SK-N-SH (cell line): ENCODE measurements at regions not wholly inside any gene's neighbourhood (a gene's known extent, or its start where the extent isn't known, plus 50 kb on each side); places are given as distances from the start of the nearest gene placed in this dataset.
"Not testable (repeated sequence)": the region's sequence is repeated elsewhere in the genome, so short reads cannot be mapped to it uniquely, and the experiment has no call there.

Experiments used
- CTCF ChIA-PET: fragments of 300-600, 350-600 bp; formaldehyde crosslinking; extraction: SDS; loops from one replicate; lab custom pipeline; 2021; lab: Yijun Ruan, JAX
- POLR2A ChIA-PET: fragments of 350-600 bp; sonication (Branson Sonifier 250); formaldehyde crosslinking; extraction: SDS; loops from one replicate; lab custom pipeline; 2020; ENCODE audit warnings: antibody characterized with exemption, inconsistent platforms; lab: Yijun Ruan, JAX
- DNase-seq: peaks from one replicate; pipeline ENCODE4 v3.0.0; 2012
- H2AFZ ChIP-seq: fragments of 200-600 bp; sonication (generic); 2 replicates; pipeline ENCODE4 v1.8.1; 2016; ENCODE audit warnings: antibody characterized with exemption, mild to moderate bottlenecking, low read depth
- H3F3A ChIP-seq: fragments of 200-600 bp; sonication (generic); replicated peaks from 2 replicates; pipeline ENCODE3; 2016; ENCODE audit warnings: antibody characterized with exemption, mild to moderate bottlenecking; ENCODE audit not compliant: insufficient read depth
- H3K27ac ChIP-seq, 2 experiments: fragments of 200-500 bp in 1 of 2; fragments of 200-600 bp in 1 of 2; sonication (Bioruptor generic) in 1 of 2; sonication (generic), shearing (Covaris generic) in 1 of 2; 2 replicates each; pipeline versions ENCODE4 v1.5.1 to v1.6.1; 2014 to 2016; ENCODE audit warnings: low read depth in 2 of 2, inconsistent platforms in 1 of 2, low read length in 1 of 2, mild to moderate bottlenecking in 1 of 2, mixed read lengths in 1 of 2
- H3K27me3 ChIP-seq: fragments of 200-600 bp; sonication (generic), shearing (Covaris generic); 2 replicates; pipeline ENCODE4 v1.6.1; 2016; ENCODE audit warnings: mixed run types; ENCODE audit not compliant: insufficient read depth
- H3K36me3 ChIP-seq, 2 experiments: fragments of 200-500 bp in 1 of 2; fragments of 200-600 bp in 1 of 2; sonication (Bioruptor generic) in 1 of 2; sonication (generic) in 1 of 2; replicated peaks in 1 of 2; 2 replicates each; pipeline versions ENCODE3 to v1.5.1; 2014 to 2016; ENCODE audit warnings: low read length in 1 of 2, mild to moderate bottlenecking in 1 of 2; ENCODE audit not compliant: insufficient read depth in 2 of 2, control insufficient read depth in 1 of 2
- H3K4me1 ChIP-seq, 2 experiments: fragments of 200-500 bp in 1 of 2; fragments of 200-600 bp in 1 of 2; sonication (Bioruptor generic) in 1 of 2; sonication (generic), shearing (Covaris generic) in 1 of 2; 2 replicates each; pipeline versions ENCODE4 v1.5.1 to v1.6.1; 2014 to 2016; ENCODE audit warnings: low read depth in 1 of 2, low read length in 1 of 2, mixed run types in 1 of 2; ENCODE audit not compliant: insufficient read depth in 2 of 2, control insufficient read depth in 1 of 2
- H3K4me2 ChIP-seq: fragments of 200-600 bp; sonication (generic), shearing (Covaris generic); 2 replicates; pipeline ENCODE4 v1.6.1; 2017; ENCODE audit warnings: mixed run types
- H3K4me3 ChIP-seq, 2 experiments: fragments of 200-500 bp in 1 of 2; fragments of 200-600 bp in 1 of 2; sonication (Bioruptor generic) in 1 of 2; sonication (generic), shearing (Covaris generic) in 1 of 2; 2 replicates each; pipeline versions ENCODE4 v1.5.1 to v1.8.1; 2014 to 2016; ENCODE audit warnings: low read depth in 2 of 2, inconsistent platforms in 1 of 2, low read length in 1 of 2, mild to moderate bottlenecking in 1 of 2, mixed read lengths in 1 of 2, moderate library complexity in 1 of 2
- H3K79me2 ChIP-seq: fragments of 200-600 bp; sonication (generic); 2 replicates; pipeline ENCODE4 v1.8.1; 2017; ENCODE audit warnings: mild to moderate bottlenecking; ENCODE audit not compliant: insufficient read depth
- H3K9ac ChIP-seq: fragments of 200-600 bp; sonication (generic); 2 replicates; pipeline ENCODE4 v1.6.1; 2017; ENCODE audit warnings: mixed run types
- H3K9me2 ChIP-seq: fragments of 200-600 bp; sonication (generic); 2 replicates; pipeline ENCODE4 v1.6.1; 2017; ENCODE audit warnings: mixed run types
- H3K9me3 ChIP-seq: fragments of 200-600 bp; sonication (generic); 2 replicates; pipeline ENCODE4 v1.6.1; 2017; ENCODE audit warnings: mixed run types, mild to moderate bottlenecking, moderate library complexity
- H4K20me1 ChIP-seq: fragments of 200-600 bp; sonication (generic); 2 replicates; pipeline ENCODE4 v1.6.1; 2017; ENCODE audit warnings: mild to moderate bottlenecking, mixed run types; ENCODE audit not compliant: insufficient read depth
- CHD2 ChIP-seq: fragments of 150-350 bp; IDR thresholded peaks from 2 replicates; pipeline ENCODE4 v1.6.1; 2018; ENCODE audit warnings: low read length; ENCODE audit not compliant: partially characterized antibody
- CTCF ChIP-seq: fragments of 200-600 bp; sonication (generic); IDR thresholded peaks from 2 replicates; pipeline ENCODE4 v1.6.1; 2017; ENCODE audit warnings: antibody characterized with exemption, mild to moderate bottlenecking, moderate library complexity
- GATA2 ChIP-seq: sonication (generic); formaldehyde crosslinking; IDR thresholded peaks from 2 replicates; pipeline ENCODE4 v1.5.0; 2020; ENCODE audit warnings: mild to moderate bottlenecking, missing genetic modification reagents
- PBX3 ChIP-seq: IDR thresholded peaks from 2 replicates; pipeline ENCODE4; 2012
- RXRA ChIP-seq: IDR thresholded peaks from 2 replicates; pipeline ENCODE4 v1.4.0; 2012; ENCODE audit warnings: low read depth, mild to moderate bottlenecking, borderline replicate concordance
- YY1 ChIP-seq: IDR thresholded peaks from 2 replicates; pipeline ENCODE4 v1.4.0; 2012; ENCODE audit warnings: low read depth, mild to moderate bottlenecking
- WGBS: methylation state at CpG from one replicate; pipeline ENCODE4 v1.1.6; 2017; ENCODE audit warnings: low lambda C conversion rate; 5-methylcytosine and 5-hydroxymethylcytosine counted together
- TF ChIP-seq, protein P1 (sequence below): IDR thresholded peaks from 2 replicates; pipeline ENCODE4 v1.4.0; 2012; ENCODE audit warnings: low read depth, borderline replicate concordance
- TF ChIP-seq, protein P2 (sequence below): IDR thresholded peaks from 2 replicates; pipeline ENCODE4 v1.4.0; 2012; ENCODE audit warnings: low read depth
- TF ChIP-seq, protein P3 (sequence below): IDR thresholded peaks from 2 replicates; pipeline ENCODE4 v1.4.0; 2012; ENCODE audit warnings: low read depth, borderline replicate concordance

DNA sequence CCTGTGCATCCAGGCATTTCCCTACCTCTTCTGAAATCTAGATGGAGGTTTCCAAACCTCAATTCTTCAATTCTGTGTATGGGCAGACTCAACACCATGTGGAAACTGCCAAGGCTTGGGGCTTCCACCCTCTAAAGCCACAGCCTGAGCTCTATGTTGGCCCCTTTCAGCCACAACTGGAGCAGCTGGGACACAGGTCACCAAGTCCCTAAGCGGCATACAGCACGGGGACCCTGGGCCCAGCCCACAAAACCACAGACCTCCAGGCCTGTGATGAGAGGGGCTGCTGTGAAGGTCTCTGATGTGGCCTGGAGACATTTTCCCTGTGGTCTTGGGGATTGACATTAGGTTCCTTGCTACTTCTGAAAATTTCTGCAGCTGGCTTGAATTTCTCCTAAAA, 255.4 kb downstream of the TDRD15 start:
- Histone ChIP-seq H3K4me2 (no peak overlapping the region), H3K27me3 (no peaks in the 10 kb centered on the region), H3K4me1 (no peaks in the 10 kb centered on the region), H3K4me3 (no peak overlapping the region), H3K9me2 (no peaks in the 10 kb centered on the region), H3K79me2 (no peaks in the 10 kb centered on the region), H3K9me3 (no peaks in the 10 kb centered on the region), H3K9ac (no peak overlapping the region), H3K36me3 (no peaks in the 10 kb centered on the region), H4K20me1 (no peaks in the 10 kb centered on the region), H3F3A (no peaks in the 10 kb centered on the region), H3K27ac (no peak overlapping the region), H2AFZ (no peak overlapping the region)
- WGBS = 17% methylated on average over 2 of the region's 2 CpGs
- no peak for DNase-seq
- TF ChIP-seq PBX3 = no peak
- TF ChIP-seq, protein P1, sequence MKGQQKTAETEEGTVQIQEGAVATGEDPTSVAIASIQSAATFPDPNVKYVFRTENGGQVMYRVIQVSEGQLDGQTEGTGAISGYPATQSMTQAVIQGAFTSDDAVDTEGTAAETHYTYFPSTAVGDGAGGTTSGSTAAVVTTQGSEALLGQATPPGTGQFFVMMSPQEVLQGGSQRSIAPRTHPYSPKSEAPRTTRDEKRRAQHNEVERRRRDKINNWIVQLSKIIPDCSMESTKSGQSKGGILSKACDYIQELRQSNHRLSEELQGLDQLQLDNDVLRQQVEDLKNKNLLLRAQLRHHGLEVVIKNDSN = no peak
- no peak for TF ChIP-seq YY1
- TF ChIP-seq GATA2 (CRISPR knock-in tag) = no peak
- TF ChIP-seq RXRA = no peak
- TF ChIP-seq, protein P2, sequence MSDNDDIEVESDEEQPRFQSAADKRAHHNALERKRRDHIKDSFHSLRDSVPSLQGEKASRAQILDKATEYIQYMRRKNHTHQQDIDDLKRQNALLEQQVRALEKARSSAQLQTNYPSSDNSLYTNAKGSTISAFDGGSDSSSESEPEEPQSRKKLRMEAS = no peak
- TF ChIP-seq, protein P3, sequence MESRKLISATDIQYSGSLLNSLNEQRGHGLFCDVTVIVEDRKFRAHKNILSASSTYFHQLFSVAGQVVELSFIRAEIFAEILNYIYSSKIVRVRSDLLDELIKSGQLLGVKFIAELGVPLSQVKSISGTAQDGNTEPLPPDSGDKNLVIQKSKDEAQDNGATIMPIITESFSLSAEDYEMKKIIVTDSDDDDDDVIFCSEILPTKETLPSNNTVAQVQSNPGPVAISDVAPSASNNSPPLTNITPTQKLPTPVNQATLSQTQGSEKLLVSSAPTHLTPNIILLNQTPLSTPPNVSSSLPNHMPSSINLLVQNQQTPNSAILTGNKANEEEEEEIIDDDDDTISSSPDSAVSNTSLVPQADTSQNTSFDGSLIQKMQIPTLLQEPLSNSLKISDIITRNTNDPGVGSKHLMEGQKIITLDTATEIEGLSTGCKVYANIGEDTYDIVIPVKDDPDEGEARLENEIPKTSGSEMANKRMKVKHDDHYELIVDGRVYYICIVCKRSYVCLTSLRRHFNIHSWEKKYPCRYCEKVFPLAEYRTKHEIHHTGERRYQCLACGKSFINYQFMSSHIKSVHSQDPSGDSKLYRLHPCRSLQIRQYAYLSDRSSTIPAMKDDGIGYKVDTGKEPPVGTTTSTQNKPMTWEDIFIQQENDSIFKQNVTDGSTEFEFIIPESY = no peak
- no peak for TF ChIP-seq CHD2
- TF ChIP-seq CTCF = no peak
- POLR2A ChIA-PET = no interaction called here
- CTCF ChIA-PET = interaction anchor here (1.5 to 1.6 kb wide), 2 partner anchors 16 to 22 kb away, joined by 4 to 6 read pairs; no protein-coding TSS in a partner anchor

GRCh38 chr2:21379668-21380067, 255.9 kb downstream of the TDRD15 start:
- H3K9me3 ChIP-seq, POLR2A ChIA-PET, H4K20me1 ChIP-seq, H3K27me3 ChIP-seq, H3K4me2 ChIP-seq, H3K4me1 ChIP-seq, H2AFZ ChIP-seq, DNase-seq, H3F3A ChIP-seq, H3K4me3 ChIP-seq, H3K79me2 ChIP-seq, H3K27ac ChIP-seq, H3K36me3 ChIP-seq, H3K9ac ChIP-seq, H3K9me2 ChIP-seq: not testable (repeated sequence)
- CTCF ChIA-PET = interaction anchor here (1.1 to 1.5 kb wide), 2 partner anchors 11 to 16 kb away, joined by 4 to 6 read pairs; no protein-coding TSS in a partner anchor
- WGBS = 26% methylated on average over 2 of the region's 2 CpGs
